MM.1S (cell line): ENCODE measurements at regions not wholly inside any gene's neighbourhood (a gene's known extent, or its start where the extent isn't known, plus 50 kb on each side); places are given as distances from the start of the nearest gene placed in this dataset.

Experiments
- CTCF ChIP-seq: fragments of 300-600 bp; sonication (generic); IDR thresholded peaks from 2 replicates; pipeline ENCODE4 v1.5.1; 2016; ENCODE audit warnings: antibody characterized with exemption, low read length, mixed read lengths
- EZH2 ChIP-seq: fragments of 300-600 bp; sonication (generic); optimal IDR thresholded peaks from 2 replicates; pipeline ENCODE3; 2017; ENCODE audit warnings: low read depth, mild to moderate bottlenecking, antibody characterized with exemption, low read length, mixed read lengths

- TF ChIP-seq CTCF (no peak), EZH2 (no peak)
Observed at GRCh38 chr6:48733581-48733980, 622.6 kb upstream of the PTCHD4 start.
